ENCODE measurements at regions not wholly inside any gene's neighbourhood (a gene's known extent, or its start where the extent isn't known, plus 50 kb on each side); places are given as distances from the start of the nearest gene placed in this dataset.
"Not testable (repeated sequence)": the region's sequence is repeated elsewhere in the genome, so short reads cannot be mapped to it uniquely, and the experiment has no call there.

DNA sequence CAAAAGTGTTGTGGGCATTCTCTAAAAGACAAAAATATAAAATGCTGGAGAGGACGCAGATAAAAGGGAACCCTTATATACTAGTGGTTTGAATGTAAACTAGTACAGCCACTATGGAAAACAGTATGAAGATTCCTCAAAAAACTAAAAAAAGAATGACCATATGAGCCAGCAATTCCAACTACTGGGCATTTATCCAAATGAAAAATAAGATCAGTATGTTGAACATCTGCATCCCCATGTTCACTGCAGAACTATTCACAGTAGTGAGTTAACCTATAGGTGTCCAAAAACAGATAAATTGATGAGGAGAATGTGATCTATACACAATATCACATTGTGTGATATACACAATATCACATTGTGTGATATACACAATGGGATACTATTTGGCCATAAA is 1615.3 kb downstream of the PCDH18 start:
- Histone ChIP-seq H3K79me2 (ENCODE audit: insufficient read depth, low read length) (no peaks in the 10 kb centered on the region), H3K9ac (ENCODE audit: low read length) (no peak overlapping the region), H3K4me1 (ENCODE audit: insufficient read depth, low read length, severe bottlenecking) (no peaks in the 10 kb centered on the region), H3K4me2 (ENCODE audit: low read length) (no peak overlapping the region), H3K27ac (ENCODE audit: low read depth, low read length, poor library complexity, severe bottlenecking) (no peak overlapping the region), H3F3A (ENCODE audit: insufficient read depth, low read length) (no peaks in the 10 kb centered on the region), H2AFZ (ENCODE audit: low read length) (no peak overlapping the region), H3K9me3 (ENCODE audit: low read length) (no peaks in the 10 kb centered on the region), H4K20me1 (ENCODE audit: insufficient read depth, low read length) (no peaks in the 10 kb centered on the region), H3K27me3 (ENCODE audit: insufficient read depth, low read length) (no peaks in the 10 kb centered on the region), H3K4me3 (ENCODE audit: low read depth, low read length, poor library complexity, severe bottlenecking) (no peak overlapping the region), H3K9me2 (ENCODE audit: low read depth, low read length) (no peaks in the 10 kb centered on the region), H3K36me3 (ENCODE audit: insufficient read depth, low read length) (no peaks in the 10 kb centered on the region)
- TF ChIP-seq, protein P1, sequence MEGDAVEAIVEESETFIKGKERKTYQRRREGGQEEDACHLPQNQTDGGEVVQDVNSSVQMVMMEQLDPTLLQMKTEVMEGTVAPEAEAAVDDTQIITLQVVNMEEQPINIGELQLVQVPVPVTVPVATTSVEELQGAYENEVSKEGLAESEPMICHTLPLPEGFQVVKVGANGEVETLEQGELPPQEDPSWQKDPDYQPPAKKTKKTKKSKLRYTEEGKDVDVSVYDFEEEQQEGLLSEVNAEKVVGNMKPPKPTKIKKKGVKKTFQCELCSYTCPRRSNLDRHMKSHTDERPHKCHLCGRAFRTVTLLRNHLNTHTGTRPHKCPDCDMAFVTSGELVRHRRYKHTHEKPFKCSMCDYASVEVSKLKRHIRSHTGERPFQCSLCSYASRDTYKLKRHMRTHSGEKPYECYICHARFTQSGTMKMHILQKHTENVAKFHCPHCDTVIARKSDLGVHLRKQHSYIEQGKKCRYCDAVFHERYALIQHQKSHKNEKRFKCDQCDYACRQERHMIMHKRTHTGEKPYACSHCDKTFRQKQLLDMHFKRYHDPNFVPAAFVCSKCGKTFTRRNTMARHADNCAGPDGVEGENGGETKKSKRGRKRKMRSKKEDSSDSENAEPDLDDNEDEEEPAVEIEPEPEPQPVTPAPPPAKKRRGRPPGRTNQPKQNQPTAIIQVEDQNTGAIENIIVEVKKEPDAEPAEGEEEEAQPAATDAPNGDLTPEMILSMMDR (IDR thresholded peaks at IDR 0.05; ENCODE audit: low read length): no peak
- no peak for TF ChIP-seq EZH2 (IDR thresholded peaks at IDR 0.05; ENCODE audit: borderline replicate concordance, low read length)

DNA sequence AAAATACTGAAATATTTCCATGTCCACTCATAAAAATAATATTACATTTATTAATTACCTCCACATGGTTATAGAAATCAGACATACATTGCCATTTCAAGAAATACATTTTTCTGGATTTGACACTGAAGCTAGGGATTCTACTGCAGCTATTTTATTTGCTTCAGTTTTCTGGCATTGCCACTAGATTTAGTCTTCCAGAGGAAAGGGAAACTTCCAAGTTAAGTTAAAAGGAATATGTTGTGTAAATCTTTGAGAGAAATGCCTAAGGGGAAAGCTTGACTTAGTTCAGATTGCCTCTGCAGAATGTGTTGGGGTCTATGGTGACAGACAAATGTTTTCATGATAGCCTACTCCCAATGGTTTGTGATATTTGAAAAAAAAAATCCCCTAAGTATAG is 1631.3 kb downstream of the PCDH18 start:
- no peaks in the 10 kb centered on the region for H3F3A ChIP-seq (ENCODE audit: insufficient read depth, low read length)
- H3K36me3 ChIP-seq (ENCODE audit: insufficient read depth, low read length): no peaks in the 10 kb centered on the region
- H3K9me3 ChIP-seq (ENCODE audit: low read length): no peaks in the 10 kb centered on the region
- no peaks in the 10 kb centered on the region for H3K79me2 ChIP-seq (ENCODE audit: insufficient read depth, low read length)
- no peaks in the 10 kb centered on the region for H3K4me1 ChIP-seq (ENCODE audit: insufficient read depth, low read length, severe bottlenecking)
- no peak overlapping the region for H3K4me3 ChIP-seq (ENCODE audit: low read depth, low read length, poor library complexity, severe bottlenecking)
- no peaks in the 10 kb centered on the region for H3K27me3 ChIP-seq (ENCODE audit: insufficient read depth, low read length)
- no peak overlapping the region for H3K27ac ChIP-seq (ENCODE audit: low read depth, low read length, poor library complexity, severe bottlenecking)
- no peaks in the 10 kb centered on the region for H4K20me1 ChIP-seq (ENCODE audit: insufficient read depth, low read length)
- H2AFZ ChIP-seq (ENCODE audit: low read length): no peak overlapping the region
- H3K4me2 ChIP-seq (ENCODE audit: low read length): no peak overlapping the region
- TF ChIP-seq, protein P1 (IDR thresholded peaks at IDR 0.05; ENCODE audit: low read length): no peak
- no peak for TF ChIP-seq EZH2 (IDR thresholded peaks at IDR 0.05; ENCODE audit: borderline replicate concordance, low read length)
- no peaks in the 10 kb centered on the region for H3K9me2 ChIP-seq (ENCODE audit: low read depth, low read length)
- H3K9ac ChIP-seq (ENCODE audit: low read length): no peak overlapping the region

DNA sequence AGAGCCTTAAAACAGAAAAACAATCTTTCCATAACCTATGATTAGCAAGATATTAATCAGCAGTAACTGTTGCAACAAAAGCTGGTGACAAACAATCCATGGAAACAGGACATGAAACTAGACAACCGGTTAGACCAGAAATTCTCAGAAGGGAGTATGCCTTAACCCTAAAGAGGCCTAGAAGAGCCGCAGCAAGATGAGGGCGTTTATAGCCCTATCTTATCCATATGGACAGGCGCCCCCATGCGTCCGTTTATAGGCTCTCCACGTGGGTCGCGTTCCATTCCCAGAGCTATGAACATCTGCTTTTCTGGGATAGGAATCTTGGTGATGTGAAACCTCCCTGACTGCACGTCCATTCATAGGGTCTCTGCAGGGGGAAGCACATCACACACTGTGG is 1662.7 kb upstream of the PABPC4L start:
- not testable (repeated sequence) for H3F3A ChIP-seq (ENCODE audit: insufficient read depth, low read length); H3K9me3 ChIP-seq (ENCODE audit: low read length); H3K9ac ChIP-seq (ENCODE audit: low read length); H3K79me2 ChIP-seq (ENCODE audit: insufficient read depth, low read length); H3K27ac ChIP-seq (ENCODE audit: low read depth, low read length, poor library complexity, severe bottlenecking); H3K4me2 ChIP-seq (ENCODE audit: low read length); H3K9me2 ChIP-seq (ENCODE audit: low read depth, low read length); H3K4me1 ChIP-seq (ENCODE audit: insufficient read depth, low read length, severe bottlenecking); H3K27me3 ChIP-seq (ENCODE audit: insufficient read depth, low read length); H3K36me3 ChIP-seq (ENCODE audit: insufficient read depth, low read length); H2AFZ ChIP-seq (ENCODE audit: low read length); H3K4me3 ChIP-seq (ENCODE audit: low read depth, low read length, poor library complexity, severe bottlenecking); H4K20me1 ChIP-seq (ENCODE audit: insufficient read depth, low read length)
- TF ChIP-seq, protein P1 (IDR thresholded peaks at IDR 0.05; ENCODE audit: low read length): peak; percentile 44; the same call in 1 of the 2 replicates

Data from OCI-LY1 (cell line).